HG03432 (cell line): ENCODE measurements at regions not wholly inside any gene's neighbourhood (a gene's known extent, or its start where the extent isn't known, plus 50 kb on each side); places are given as distances from the start of the nearest gene placed in this dataset.
"Not testable (repeated sequence)": the region's sequence is repeated elsewhere in the genome, so short reads cannot be mapped to it uniquely, and the experiment has no call there.

ENCODE experiments used
- ATAC-seq: cut with Tn5 transposase; IDR thresholded peaks from one replicate; pipeline ENCODE4 v1.9.1; 2021; ENCODE audit warnings: mild to moderate bottlenecking, moderate library complexity; ENCODE audit not compliant: unreplicated experiment

GRCh38 chr14:45990252-45990651 lies 661.3 kb downstream of the RPL10L start:
- no peak for ATAC-seq

GRCh38 chr14:45976001-45976400 lies 675.6 kb downstream of the RPL10L start:
- no peak for ATAC-seq

DNA sequence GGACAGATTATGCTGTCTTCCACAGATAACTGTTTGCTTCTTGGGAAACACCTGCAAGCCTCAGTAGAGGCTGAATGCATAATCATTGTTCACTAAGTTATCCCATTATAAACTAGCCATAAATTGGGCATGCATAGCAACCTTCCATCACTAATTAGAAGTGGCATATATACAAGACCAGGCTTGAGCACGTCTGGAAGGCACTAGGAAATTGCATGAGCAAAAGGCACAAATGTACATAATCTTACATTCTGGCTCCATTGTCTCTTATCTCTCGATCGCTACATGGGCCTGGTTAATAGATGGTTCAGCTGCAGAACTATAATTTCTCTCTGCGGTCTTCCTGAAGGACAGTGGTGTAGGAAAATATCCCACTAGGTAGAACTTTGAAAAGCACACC lies 679.2 kb downstream of the RPL10L start:
- ATAC-seq = no peak

DNA sequence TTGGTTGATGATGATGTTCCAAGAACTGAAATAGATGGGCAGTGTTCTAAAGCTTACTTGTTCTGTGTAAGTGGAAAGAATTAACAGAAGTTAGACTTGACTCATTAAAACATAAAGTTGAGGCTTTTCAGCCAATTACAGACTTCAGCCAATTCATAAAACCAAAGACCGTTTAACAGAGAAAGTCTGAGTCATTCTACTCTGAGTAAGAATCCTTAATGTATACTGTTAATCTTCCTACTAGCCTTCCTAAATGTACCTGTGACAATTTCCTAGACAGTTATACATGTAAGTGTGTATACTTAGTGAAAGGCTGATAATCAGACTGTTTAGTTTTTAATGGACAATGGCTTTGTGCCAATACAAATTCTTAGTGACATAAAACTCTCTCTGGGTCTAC lies 681.0 kb downstream of the RPL10L start:
- ATAC-seq = no peak

DNA sequence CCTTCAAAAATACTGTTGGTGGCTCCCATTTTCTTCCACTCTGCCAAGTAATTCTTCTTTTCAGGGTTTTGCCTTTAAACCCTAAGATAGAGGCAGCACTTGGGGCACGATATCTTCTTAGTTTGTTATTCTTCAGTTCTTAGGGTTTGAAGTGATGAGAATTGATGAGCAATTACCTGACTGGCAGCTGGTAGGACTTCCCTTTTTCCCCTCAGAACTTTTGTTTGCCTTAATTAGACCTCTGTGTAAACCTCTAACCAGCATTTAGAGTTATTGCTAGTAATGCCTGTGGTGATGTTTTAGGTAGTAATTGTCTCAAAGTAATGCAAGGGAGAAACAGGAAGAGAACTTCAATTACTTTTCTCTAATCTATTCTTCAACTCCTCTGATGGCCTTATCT lies 683.5 kb downstream of the RPL10L start:
- ATAC-seq = no peak

- ATAC-seq = no peak
These were observed 696.5 kb upstream of the MIS18BP1 start for GRCh38 chr14:45949479-45949878.

DNA sequence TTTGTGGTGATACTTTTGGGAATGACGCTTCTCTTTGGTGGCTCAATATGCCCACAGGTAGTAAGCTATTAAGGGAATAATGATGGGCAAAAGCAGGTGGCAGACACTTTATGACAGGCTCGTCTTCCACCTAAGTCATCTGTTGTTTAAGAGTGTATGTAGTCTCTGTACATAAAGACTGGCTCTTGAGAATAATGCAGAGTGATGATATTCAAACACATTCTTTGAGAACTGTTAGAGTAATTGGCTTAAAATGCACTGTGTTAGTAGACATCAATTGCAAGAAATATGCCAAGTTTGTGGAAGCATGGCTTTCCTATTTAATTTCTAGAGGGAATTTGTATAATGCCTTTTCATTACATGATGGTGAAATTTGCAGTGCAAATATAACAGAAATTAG lies 694.8 kb upstream of the MIS18BP1 start:
- no peak for ATAC-seq

- ATAC-seq = no peak
These were observed 693.2 kb upstream of the MIS18BP1 start for GRCh38 chr14:45946251-45946650.

DNA sequence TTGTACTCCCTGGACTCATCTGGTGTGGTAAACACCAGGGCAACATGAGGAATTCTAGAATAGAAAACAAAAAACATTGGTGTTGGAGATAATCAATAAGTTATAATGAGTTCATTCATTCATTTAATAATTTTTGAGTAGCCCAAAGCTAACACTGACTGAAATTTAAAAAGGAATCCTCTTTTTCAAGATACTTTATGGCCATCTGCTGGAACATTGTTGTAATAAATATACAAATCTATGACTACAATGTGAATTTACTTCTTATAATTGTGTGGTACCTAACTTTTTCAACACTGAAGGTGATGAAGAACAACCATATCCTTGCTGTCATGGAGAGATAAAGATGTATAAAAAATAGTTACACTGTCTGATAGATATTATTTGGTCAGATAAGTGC lies 687.3 kb upstream of the MIS18BP1 start:
- no peak for ATAC-seq

- ATAC-seq = no peak
These were observed 686.6 kb upstream of the MIS18BP1 start for GRCh38 chr14:45939572-45939971.

DNA sequence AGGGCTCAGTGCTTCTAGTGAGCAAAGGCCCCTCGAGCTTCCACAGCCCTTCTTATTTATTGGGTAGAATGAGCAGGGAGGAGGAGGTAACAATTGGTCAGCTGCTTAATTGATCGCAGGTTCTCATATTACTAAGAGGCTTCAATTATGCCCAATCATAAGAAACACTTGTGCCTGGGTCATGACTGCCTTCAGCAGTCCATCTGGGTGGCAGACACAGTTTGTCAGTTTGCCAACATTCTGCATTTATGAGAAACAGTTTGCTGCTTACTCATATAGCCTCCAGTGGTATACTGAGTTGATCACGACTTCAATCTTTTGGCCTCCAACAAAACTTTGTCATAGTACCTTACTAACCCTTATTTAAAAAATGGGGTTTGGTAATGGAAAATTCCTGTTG lies 667.0 kb upstream of the MIS18BP1 start:
- not testable (repeated sequence) for ATAC-seq

- no peak for ATAC-seq
These were observed 663.4 kb upstream of the MIS18BP1 start for GRCh38 chr14:45916340-45916953.

DNA sequence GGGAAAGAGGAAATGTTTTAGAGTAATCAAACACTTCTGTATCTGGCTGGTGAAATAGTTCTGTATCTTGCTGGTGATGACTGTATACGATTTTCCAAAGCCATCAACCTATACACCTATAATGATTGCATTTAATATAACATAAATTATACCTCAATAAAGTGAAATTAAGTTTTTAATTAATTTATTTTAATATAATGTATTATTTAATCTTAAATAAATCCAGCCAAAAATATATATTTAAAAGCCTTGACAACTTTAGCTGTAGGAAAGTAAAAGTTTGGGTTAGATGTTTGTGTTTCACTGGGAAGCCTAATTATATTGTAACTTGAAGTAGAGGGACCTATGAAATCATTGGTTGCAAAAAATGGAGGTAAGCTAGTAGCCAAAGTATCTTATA lies 654.8 kb upstream of the MIS18BP1 start:
- no peak for ATAC-seq

- ATAC-seq = peak; percentile 78
These were observed 653.3 kb upstream of the MIS18BP1 start for GRCh38 chr14:45906257-45906656.

DNA sequence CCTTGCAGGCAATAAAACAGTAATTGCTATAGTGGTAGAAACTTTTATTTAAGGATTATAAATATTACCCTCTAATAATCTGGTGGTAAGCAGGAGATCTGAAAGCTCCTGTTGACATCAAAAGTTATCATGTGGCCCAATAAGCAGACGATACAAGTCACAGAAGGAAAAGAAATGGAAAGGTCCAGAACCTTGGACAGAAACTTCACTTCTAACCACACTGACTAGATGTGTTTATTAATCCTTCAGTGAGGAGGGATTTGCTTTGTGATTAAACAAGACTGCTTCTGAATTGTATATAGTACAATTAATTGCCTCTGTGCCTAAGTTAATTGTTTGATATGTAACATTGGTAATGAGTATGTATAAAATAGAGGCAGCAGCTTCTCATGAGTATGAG lies 652.7 kb upstream of the MIS18BP1 start:
- no peak for ATAC-seq

DNA sequence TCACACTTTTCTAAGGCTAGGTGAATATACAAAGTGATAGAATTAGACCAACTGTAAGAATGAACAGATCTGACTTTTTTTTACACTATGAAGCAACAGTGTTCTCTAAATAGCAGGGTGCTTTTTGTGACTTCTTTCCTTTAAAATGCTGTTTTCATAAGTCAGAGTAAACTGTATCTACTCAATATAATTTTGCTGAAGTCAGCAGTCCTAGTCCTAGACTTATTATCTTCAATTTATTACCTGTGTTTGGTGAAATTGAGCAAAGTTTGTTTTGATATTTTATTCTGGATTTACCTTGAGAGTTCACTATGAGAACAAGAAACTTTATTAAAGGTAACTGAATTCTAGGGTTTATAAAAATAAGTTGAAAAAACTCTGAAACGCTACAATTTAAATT lies 651.3 kb upstream of the MIS18BP1 start:
- no peak for ATAC-seq

DNA sequence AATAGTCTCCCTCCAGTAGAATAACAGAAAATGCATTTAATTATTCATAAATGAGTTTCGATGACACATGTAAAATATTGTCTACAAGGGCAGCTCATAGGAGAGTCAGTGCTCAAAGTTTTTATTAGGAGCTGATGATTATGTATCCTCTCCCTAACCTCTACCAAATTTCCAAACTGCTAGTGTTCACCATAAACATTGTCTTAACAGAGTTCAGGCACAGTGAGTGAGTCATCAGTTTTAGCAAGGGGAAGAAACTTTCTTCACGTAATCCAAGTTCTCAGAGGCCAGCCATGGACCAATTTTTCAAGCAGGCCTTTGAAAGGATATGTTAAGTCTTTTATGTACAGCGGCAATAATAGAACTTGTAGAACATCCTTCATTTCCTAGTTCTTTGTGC lies 649.2 kb upstream of the MIS18BP1 start:
- no peak for ATAC-seq

DNA sequence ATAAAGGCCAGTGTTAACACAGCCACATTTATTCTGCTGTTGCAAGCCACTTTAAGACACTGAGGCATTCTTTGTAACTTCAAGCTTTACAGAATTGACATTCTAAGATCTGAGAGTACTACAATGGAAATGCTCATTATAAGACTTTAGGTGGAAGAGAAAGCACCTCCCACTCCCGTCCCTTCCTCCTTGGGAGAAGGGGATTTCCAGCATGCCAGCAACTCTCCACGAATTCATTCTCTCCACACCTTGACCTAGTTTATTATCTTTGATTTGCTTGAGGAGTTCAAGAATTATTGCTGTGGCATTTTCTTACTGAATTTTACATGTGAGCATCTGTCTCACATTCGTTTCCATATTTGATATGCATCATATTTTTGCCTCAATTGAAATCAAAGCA lies 644.4 kb upstream of the MIS18BP1 start:
- ATAC-seq = no peak

GRCh38 chr14:45893127-45893526 lies 640.1 kb upstream of the MIS18BP1 start:
- no peak for ATAC-seq

DNA sequence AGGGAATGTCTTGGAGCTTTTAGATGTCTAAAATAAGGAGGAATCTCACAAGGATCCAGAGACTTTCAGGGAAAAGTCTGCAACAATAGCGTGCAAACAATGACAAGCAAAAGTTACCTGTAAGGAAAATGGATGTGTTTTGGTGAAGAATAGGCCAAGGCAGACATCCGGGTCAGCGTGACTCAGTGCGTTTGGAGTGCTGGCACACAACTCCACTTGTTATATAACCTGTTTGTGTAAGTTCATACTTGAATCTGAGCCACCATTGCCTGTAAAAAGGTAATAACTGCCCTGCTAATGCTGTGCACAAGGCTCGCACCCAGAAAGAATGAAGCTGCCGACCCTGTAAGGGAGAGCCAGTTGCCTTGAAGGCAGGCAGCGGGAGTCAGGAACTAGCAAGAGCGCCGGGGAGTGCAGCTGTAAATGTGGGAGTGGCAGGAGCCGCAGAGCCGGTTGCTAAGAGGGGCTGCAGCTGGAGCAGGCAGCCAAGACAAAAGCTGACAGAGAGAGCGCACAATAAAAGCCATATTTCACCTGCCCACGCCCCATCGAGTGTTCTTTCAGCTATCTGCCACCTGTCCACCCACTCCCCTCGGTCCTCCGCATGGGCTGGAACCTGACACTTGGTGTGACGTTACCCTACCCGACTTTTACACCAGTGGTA lies 638.5 kb upstream of the MIS18BP1 start:
- no peak for ATAC-seq

DNA sequence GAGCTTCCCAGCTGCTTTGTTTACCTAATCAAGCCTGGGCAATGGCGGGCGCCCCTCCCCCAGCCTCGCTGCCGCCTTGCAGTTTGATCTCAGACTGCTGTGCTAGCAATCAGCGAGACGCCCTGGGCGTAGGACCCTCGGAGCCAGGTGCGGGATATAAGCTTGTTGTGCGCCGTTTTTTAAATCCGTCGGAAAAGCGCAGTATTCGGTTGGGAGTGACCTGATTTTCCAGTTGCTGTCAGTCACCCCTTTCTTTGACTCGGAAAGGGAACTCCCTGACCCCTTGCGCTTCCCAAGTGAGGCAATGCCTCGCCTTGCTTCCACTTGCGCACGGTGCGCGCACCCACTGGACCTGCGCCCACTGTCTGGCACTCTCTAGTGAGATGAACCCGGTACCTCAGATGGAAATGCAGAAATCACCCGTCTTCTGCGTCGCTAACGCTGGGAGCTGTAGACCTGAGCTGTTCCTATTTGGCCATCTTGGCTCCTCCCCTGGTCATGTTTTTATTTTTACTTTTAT lies 635.8 kb upstream of the MIS18BP1 start:
- not testable (repeated sequence) for ATAC-seq

GRCh38 chr14:45877981-45878380 lies 625.0 kb upstream of the MIS18BP1 start:
- no peak for ATAC-seq

DNA sequence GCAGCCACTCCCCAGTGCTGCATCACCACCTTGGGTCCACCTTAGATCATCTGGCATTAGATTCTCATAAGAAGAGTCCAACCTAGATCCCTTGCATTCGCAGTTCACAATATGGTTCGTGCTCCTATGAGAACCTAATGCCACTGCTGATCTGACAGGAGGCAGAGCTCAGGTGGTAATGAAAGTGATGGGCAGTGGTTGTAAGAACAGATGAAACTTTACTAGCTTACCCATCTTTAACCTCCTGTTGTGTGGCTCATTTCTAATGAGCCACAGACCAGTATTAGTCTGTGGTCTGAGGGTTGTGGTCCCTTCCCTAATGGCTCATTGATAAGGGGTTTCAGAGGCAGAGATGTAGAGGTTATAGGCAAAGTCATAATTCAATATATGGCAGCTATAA lies 615.9 kb upstream of the MIS18BP1 start:
- peak; percentile 23 for ATAC-seq
